SK-N-SH treated with all-trans-retinoic acid at 6 μM for 48 hours (cell line): ENCODE measurements at regions not wholly inside any gene's neighbourhood (a gene's known extent, or its start where the extent isn't known, plus 50 kb on each side); places are given as distances from the start of the nearest gene placed in this dataset.

Experiments
- ATAC-seq: fragments of 200-7000 bp; cut with Tn5 transposase; 3 replicates; pipeline ENCODE4 v1.9.1; 2020; ENCODE audit warnings: mild to moderate bottlenecking, moderate library complexity
- ARNTL ChIP-seq: fragments of 450-650 bp; formaldehyde crosslinking; IDR thresholded peaks from 2 replicates; pipeline ENCODE4 v1.5.0; 2020; ENCODE audit warnings: low read depth, mild to moderate bottlenecking, moderate library complexity, borderline replicate concordance
- BACH2 ChIP-seq: fragments of 250-450 bp; sonication (Bioruptor Pico); IDR thresholded peaks from 2 replicates; pipeline ENCODE4 v1.9.0; 2021; ENCODE audit warnings: mild to moderate bottlenecking, borderline replicate concordance
- CSDC2 ChIP-seq: fragments of 250-450 bp; sonication (Bioruptor Pico); IDR thresholded peaks from 2 replicates; pipeline ENCODE4 v1.5.0; 2020; ENCODE audit warnings: mild to moderate bottlenecking, moderate library complexity
- ESRRG ChIP-seq: fragments of 250-450 bp; sonication (Bioruptor Pico); IDR thresholded peaks from 2 replicates; pipeline ENCODE4 v1.6.1; 2021; ENCODE audit warnings: mild to moderate bottlenecking
- GLIS3 ChIP-seq: fragments of 250-450 bp; sonication (Bioruptor Pico); IDR thresholded peaks from 2 replicates; pipeline ENCODE4 v1.5.0; 2020; ENCODE audit warnings: mild to moderate bottlenecking, moderate library complexity
- ISL1 ChIP-seq: fragments of 250-450 bp; sonication (Bioruptor Pico); IDR thresholded peaks from 2 replicates; pipeline ENCODE4 v2.1.2; 2022; ENCODE audit warnings: mild to moderate bottlenecking, moderate library complexity
- OSR1 ChIP-seq: fragments of 250-450 bp; sonication (Bioruptor Pico); IDR thresholded peaks from 2 replicates; pipeline ENCODE4 v1.8.0; 2022; ENCODE audit warnings: moderate library complexity, mild to moderate bottlenecking, inconsistent platforms
- PATZ1 ChIP-seq: fragments of 250-450 bp; sonication (Bioruptor Pico); IDR thresholded peaks from 2 replicates; pipeline ENCODE4 v1.8.0; 2020; ENCODE audit warnings: mild to moderate bottlenecking, moderate library complexity, borderline replicate concordance
- POU6F1 ChIP-seq: fragments of 250-450 bp; sonication (Bioruptor Pico); IDR thresholded peaks from 2 replicates; pipeline ENCODE4 v1.8.0; 2021; ENCODE audit warnings: low read depth, mild to moderate bottlenecking, moderate library complexity, borderline replicate concordance
- PPARA ChIP-seq: fragments of 250-450 bp; sonication (Bioruptor Pico); IDR thresholded peaks from 2 replicates; pipeline ENCODE4 v1.5.0; 2020; ENCODE audit warnings: mild to moderate bottlenecking, borderline replicate concordance
- RARB ChIP-seq: fragments of 250-450 bp; sonication (Bioruptor Pico); IDR thresholded peaks from 2 replicates; pipeline ENCODE4 v1.8.0; 2021; ENCODE audit warnings: mild to moderate bottlenecking, moderate library complexity
- SNAI2 ChIP-seq: fragments of 250-450 bp; sonication (Bioruptor Pico); IDR thresholded peaks from 2 replicates; pipeline ENCODE4 v1.5.0; 2020; ENCODE audit warnings: mild to moderate bottlenecking, moderate library complexity
- TSHZ2 ChIP-seq: fragments of 250-450 bp; sonication (Bioruptor Pico); IDR thresholded peaks from 2 replicates; pipeline ENCODE4 v1.5.0; 2020; ENCODE audit warnings: mild to moderate bottlenecking, moderate library complexity
- ZC3H10 ChIP-seq: fragments of 250-450 bp; sonication (Bioruptor Pico); IDR thresholded peaks from 2 replicates; pipeline ENCODE4 v1.5.1; 2021; ENCODE audit warnings: mild to moderate bottlenecking, moderate library complexity
- ZFP3 ChIP-seq: fragments of 250-450 bp; sonication (Bioruptor Pico); IDR thresholded peaks from 2 replicates; pipeline ENCODE4 v1.5.0; 2020; ENCODE audit warnings: mild to moderate bottlenecking, moderate library complexity
- ZFP30 ChIP-seq: fragments of 450-650 bp; formaldehyde crosslinking; IDR thresholded peaks from 2 replicates; pipeline ENCODE4 v1.5.0; 2022; ENCODE audit warnings: mild to moderate bottlenecking, moderate library complexity
- ZNF565 ChIP-seq: fragments of 450-650 bp; formaldehyde crosslinking; conservative IDR thresholded peaks from 2 replicates; pipeline ENCODE4 v1.5.0; 2020; ENCODE audit warnings: low read depth, mild to moderate bottlenecking, moderate library complexity
- ZNF70 ChIP-seq: fragments of 450-650 bp; formaldehyde crosslinking; IDR thresholded peaks from 2 replicates; pipeline ENCODE4 v1.5.0; 2020; ENCODE audit warnings: mild to moderate bottlenecking, moderate library complexity
- ZNF8 ChIP-seq: fragments of 450-650 bp; formaldehyde crosslinking; IDR thresholded peaks from 2 replicates; pipeline ENCODE4 v1.5.0; 2020; ENCODE audit warnings: mild to moderate bottlenecking, moderate library complexity
- TF ChIP-seq, protein P1 (sequence below): fragments of 250-450 bp; sonication (Bioruptor Pico); IDR thresholded peaks from 2 replicates; pipeline ENCODE4 v1.5.1; 2021; ENCODE audit warnings: mild to moderate bottlenecking, moderate library complexity
- TF ChIP-seq, protein P2 (sequence below): fragments of 250-450 bp; sonication (Bioruptor Pico); IDR thresholded peaks from 2 replicates; pipeline ENCODE4 v1.5.1; 2020; ENCODE audit warnings: low read depth, mild to moderate bottlenecking, moderate library complexity

DNA sequence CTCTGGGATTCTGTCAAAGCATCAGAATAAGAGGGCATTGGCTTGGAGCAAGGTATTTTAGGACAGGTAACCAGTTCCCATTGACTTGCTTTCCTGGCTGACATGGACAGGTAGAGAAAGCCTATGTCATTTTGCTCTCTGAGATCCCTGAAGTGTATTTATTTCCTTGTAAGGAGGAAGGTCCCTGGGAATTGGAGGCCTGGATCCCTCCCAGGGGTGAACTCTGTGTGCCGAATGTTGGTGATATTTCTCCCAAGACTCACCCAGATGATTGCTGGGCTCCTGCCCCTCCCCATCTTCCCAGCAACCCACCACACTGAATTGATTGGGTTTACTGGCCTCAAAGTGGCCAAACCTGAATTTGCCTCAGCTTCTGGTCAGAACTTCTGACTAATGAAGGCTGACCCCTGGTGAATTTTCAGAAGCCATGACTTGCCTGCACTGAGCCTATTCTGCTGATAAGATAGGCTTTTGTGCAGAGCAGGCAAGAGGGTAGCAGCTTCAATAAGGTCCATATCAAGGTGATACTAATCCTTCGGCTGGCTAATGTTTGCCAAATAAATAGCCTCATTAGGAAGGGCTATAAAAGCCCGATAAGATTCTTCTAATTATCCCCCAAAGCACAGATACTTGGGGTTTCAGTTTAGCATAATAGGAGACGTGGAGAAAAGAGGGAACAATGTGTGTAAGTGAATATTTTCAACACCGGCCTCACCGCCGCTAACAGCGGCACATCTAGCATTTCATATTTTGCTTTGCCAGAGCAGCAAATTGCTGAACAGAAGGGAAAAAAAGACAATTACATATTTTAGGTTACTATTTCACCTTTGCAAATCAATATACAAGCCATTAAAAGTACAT is 152.9 kb upstream of the PITX1 start:
- no peak for ATAC-seq
- TF ChIP-seq RARB (CRISPR knock-in tag): no peak
- TF ChIP-seq ARNTL (CRISPR knock-in tag): no peak
- TF ChIP-seq OSR1 (CRISPR knock-in tag): no peak
- TF ChIP-seq CSDC2 (CRISPR knock-in tag): no peak
- TF ChIP-seq PPARA (CRISPR knock-in tag): no peak
- no peak for TF ChIP-seq ZNF565 (CRISPR knock-in tag)
- TF ChIP-seq, protein P1, sequence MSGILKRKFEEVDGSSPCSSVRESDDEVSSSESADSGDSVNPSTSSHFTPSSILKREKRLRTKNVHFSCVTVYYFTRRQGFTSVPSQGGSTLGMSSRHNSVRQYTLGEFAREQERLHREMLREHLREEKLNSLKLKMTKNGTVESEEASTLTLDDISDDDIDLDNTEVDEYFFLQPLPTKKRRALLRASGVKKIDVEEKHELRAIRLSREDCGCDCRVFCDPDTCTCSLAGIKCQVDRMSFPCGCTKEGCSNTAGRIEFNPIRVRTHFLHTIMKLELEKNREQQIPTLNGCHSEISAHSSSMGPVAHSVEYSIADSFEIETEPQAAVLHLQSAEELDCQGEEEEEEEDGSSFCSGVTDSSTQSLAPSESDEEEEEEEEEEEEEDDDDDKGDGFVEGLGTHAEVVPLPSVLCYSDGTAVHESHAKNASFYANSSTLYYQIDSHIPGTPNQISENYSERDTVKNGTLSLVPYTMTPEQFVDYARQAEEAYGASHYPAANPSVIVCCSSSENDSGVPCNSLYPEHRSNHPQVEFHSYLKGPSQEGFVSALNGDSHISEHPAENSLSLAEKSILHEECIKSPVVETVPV: no peak
- TF ChIP-seq BACH2: no peak
- no peak for TF ChIP-seq SNAI2 (CRISPR knock-in tag)
- no peak for TF ChIP-seq ESRRG (CRISPR knock-in tag)
- no peak for TF ChIP-seq GLIS3 (CRISPR knock-in tag)
- TF ChIP-seq, protein P2, sequence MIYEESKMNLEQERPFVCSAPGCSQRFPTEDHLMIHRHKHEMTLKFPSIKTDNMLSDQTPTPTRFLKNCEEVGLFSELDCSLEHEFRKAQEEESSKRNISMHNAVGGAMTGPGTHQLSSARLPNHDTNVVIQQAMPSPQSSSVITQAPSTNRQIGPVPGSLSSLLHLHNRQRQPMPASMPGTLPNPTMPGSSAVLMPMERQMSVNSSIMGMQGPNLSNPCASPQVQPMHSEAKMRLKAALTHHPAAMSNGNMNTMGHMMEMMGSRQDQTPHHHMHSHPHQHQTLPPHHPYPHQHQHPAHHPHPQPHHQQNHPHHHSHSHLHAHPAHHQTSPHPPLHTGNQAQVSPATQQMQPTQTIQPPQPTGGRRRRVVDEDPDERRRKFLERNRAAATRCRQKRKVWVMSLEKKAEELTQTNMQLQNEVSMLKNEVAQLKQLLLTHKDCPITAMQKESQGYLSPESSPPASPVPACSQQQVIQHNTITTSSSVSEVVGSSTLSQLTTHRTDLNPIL (CRISPR knock-in tag): no peak
- no peak for TF ChIP-seq ZC3H10 (CRISPR knock-in tag)
- no peak for TF ChIP-seq ISL1
- no peak for TF ChIP-seq ZNF70 (CRISPR knock-in tag)
- TF ChIP-seq ZFP30 (CRISPR knock-in tag): no peak

DNA sequence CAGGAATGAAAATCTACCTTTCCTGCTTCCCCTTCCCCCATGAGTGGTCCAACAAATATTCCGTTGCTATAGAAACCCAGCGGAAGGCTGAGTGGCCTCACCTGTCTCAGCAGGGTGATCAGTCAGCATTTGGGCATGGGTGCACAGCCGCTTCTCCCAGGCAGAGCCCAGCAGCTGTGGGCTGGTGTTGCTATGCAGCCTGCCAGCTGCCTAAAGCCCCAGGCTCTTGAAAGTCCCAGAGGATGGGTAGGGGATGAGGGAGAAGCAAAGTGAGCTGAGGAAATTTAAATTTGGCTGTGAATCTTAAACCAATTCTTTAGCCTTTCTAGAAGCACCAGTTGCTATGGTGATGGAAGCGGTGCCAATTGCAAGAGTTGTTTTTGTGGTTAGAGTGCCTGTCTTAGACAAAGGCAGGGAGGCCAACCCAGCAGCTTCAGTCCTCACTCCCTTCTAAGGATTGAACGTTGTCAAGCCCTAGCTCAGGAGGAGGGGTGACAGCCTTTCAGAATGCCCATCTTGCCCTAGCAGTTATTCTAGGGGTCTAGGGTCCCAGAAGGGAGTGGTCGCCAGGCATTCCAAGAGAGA is 151.5 kb upstream of the PITX1 start:
- no peak for TF ChIP-seq CSDC2 (CRISPR knock-in tag)
- TF ChIP-seq ZFP3 (CRISPR knock-in tag): no peak
- TF ChIP-seq PPARA (CRISPR knock-in tag): no peak
- no peak for TF ChIP-seq OSR1 (CRISPR knock-in tag)
- TF ChIP-seq GLIS3 (CRISPR knock-in tag): no peak
- no peak for TF ChIP-seq ZNF565 (CRISPR knock-in tag)
- TF ChIP-seq ZNF8 (CRISPR knock-in tag): no peak
- no peak for TF ChIP-seq RARB (CRISPR knock-in tag)
- no peak for TF ChIP-seq PATZ1 (CRISPR knock-in tag)
- no peak for TF ChIP-seq ZFP30 (CRISPR knock-in tag)
- no peak for TF ChIP-seq POU6F1 (CRISPR knock-in tag)
- TF ChIP-seq ZNF70 (CRISPR knock-in tag): no peak
- no peak for ATAC-seq

- no peak for TF ChIP-seq ZNF8 (CRISPR knock-in tag)
- TF ChIP-seq GLIS3 (CRISPR knock-in tag): no peak
- no peak for ATAC-seq
These were observed 150.6 kb upstream of the PITX1 start for GRCh38 chr5:135184646-135185045.

- TF ChIP-seq TSHZ2 (no peak), PPARA (CRISPR knock-in tag) (no peak)
- TF ChIP-seq, all 23 proteins: peak for 0
- no peak for ATAC-seq
These were observed 149.4 kb upstream of the PITX1 start for GRCh38 chr5:135183464-135183863.
